Stimulated activated CD8-positive, alpha-beta memory T cell treated with anti-CD3 and anti-CD28 coated beads, Interleukin-7, amount 100 ng/mL, for 48 hours (primary cell): ENCODE measurements at regions not wholly inside any gene's neighbourhood (a gene's known extent, or its start where the extent isn't known, plus 50 kb on each side); places are given as distances from the start of the nearest gene placed in this dataset.

ENCODE experiments used
- DNase-seq, 2 donors: peaks; one replicate each; pipeline ENCODE4 v3.0.0-alpha.2; 2020; ENCODE audit warnings: low read depth in 1 of 2; ENCODE audit errors: extremely low read depth in 1 of 2

DNA sequence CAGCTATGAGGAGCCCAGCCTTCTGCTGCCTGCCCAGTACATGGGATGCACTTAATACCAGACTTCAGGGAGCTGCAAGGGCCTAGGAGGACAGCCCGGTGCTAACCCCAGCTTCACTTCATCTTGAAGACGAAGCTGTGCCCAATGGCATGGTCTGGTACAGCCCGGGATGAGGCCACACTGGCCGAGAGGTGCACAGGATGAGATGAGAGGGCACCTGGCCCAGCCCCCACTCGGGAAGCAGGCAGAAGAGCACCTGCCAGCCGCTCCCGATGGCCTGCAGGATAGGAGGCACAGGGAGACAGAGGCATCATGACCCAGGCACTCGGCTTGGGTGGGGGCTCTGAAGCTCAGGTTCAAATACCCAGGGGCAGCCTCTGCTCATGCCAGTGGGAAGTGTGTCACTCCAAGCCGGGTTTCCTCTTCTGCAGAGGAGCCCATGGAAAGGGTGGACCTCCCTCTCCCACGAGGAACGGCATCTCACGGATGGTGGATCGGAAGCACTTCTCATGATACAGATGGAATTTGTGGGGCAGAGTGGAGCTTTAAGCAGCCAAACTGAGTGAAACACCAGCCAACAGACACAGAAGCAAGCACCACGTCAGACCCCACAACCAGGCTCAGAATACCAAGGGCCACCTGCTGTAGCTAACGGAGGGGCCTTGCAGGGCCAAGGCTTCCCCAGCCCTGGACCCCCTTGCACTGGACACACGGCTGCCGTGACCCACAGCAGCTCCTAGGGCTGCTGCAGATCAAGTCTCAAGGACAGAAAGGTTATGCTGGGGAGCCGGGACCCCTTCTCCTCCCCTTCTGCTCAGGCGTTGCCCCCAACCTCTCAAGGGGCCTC, 875.2 kb downstream of the BRD1 start:
- no peak for DNase-seq

DNA sequence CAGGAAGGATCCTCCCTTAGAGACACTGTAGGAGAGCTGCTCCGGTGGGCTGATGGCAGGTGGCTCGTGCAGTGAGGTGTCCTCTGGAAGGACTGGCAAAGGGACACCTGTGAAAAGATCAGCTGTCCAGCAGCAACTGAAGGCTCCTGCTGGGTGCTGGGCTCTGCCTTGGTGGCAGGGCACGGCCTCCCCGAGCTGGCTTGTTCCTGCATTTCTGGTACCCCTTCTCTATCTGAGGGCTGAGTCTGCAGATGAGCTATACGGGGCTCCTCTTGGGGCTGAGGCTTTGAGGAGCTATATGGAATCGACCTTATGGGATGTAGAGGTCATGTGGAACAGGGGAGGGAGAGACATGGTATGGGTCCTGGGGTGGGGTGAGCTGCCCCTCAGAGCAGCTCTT, 875.8 kb downstream of the BRD1 start:
- no peak for DNase-seq

DNA sequence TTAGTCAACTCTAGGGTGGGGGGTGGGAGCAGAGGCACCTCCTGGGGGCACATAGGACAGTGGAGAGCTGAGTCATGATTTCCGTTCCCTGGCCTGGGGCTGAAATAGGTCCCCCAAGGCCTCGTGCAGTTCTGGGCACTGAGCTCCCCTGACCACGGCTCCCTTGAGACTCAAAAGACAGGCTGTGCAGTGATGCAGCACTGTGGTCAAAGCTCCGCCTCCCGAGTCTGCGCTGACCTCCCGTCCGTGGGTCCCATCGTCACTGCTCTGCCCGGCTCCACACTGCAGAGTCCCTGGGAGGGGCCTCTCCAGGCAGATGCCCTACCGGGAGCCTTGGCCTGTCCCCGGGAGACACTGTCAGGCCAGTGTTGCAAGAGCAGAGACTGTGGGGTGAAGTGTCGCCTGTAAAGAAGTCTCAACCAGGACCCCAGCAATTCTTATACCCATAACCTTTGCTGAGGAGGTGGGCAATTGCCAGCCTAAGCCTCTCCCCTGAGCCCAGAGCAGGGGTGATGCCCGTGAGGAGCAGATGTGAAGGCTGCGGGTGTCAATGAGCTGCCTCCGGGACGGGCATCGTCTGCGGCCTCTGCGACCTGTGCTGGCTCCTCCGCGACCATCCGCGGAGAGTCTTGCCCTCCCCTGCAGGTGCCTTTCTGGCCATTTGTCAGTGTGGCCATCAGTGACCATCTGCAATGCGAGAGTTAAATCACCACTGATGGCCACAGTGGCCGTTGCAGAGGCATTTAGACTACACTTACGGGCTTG, 877.3 kb downstream of the BRD1 start:
- no peak for DNase-seq

DNA sequence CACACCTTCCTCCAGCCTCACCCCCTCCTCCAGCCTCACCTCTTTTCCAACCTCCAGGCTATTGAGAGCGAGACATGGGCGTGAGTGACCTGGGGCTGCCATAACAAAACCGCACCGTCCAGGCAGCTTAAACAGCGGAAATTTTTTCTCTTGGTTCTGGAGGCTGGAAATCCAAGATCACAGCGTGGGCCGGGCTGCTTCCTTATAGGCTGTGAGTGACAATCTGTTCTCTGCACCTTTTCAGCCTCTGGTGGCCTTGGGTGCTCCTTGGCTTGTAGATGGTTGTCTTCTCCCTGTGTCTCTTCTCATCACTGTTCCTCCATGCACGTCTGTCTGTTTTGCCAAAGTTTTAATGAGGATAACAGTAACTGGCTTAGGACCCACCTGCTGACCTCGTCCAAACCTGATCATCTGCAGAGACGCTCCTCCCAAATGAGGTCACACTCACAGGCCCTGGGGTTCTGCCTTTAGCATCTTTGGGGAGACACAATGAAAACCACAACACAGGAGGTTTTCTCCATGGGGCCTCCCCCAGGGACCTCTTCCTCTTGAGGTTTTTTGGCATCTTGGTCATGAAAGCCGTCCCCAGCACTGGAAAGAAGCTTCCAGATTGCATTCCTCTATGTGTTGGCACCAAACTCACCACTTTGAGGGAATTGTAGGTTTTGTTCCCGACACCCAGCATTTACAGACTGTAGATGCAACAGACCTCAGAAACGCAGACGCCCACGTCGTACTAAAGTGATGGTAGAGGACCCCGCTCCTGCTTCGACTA, 878.1 kb downstream of the BRD1 start:
- no peak for DNase-seq

DNA sequence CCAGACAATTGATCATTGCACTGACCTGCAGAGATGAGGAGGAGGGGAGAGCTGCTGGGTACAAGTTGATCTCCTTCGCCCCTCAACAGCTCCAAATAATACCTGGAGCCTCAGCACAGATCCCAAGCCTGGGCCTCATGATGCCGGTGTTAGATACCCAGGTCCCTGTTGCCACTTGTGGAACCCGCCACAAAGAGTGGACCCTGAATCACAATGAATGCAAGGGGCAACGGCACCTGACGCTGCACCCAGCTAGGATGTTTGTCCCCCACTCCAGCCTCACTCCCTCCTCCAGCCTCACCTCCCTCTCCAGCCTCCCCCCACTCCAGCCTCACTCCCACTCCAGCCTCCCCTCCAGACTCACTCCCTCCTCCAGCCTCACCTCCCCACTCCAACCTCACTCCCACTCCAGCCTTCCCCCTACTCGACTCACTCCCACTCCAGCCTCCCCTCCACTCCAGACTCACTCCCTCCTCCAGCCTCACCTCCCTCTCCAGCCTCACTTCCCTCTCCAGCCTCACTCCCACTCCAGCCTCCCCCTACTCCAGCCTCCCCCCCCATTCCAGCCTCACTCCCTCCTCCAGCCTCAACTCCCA, 879.0 kb downstream of the BRD1 start:
- DNase-seq = no peak

DNA sequence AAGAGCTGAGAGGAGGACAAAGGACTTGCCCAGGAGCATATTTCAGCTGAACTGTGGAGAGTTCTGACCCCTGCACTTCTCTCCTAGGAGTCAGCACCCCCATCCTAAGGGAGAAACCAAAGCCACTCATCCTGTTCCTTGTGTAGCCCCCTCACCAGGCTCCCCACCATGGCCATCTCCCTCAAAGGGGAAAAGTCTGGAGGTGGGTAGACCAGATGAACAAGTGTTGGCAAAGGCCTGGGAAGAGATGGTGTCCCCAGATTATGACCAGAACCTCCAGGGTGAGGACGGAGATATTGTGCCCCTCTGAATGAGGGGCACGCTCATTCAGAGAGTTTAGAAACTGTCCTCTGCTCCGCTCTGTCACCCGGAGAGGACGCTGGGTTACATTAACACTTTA, 880.0 kb downstream of the BRD1 start:
- DNase-seq = no peak

DNA sequence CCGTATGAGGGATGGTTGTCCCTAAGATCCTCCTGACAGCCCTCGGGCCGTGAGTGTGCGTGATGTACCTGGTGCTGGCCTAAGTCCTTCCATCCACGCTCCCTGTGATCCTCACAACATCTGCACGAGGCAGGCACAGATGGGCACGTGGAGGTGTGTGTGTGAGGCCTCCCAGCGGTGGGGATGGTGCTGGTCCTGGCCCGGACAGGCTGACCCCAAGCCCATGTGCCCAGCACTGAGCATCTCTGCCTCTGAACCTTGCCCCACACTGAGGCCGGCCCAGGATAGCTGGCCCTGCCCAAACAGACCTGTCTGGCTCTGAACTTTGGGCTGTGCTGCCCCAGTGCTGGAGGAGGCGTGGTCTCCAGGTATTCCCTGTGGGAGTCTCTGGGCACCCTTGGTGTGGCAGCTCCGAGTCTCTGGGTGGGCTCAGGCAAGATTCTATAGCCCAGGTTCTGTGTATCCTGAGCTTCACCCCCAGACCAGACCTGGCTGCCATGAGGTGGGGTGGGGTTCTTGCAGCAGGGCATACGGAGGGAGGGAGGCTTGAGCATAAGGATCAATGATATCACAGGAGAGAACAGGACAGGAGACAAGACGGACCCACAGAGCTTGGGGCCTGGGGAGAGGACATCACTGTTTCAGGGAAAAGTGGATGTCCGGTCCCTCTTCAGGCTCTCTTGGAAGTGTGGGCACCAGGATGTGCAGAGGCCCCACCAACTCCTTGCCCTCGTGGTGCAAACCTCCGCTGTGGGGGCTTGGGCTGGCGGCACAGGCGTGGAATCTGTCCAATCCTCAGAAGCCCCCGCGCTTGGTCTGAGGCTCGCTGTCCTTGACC, 881.8 kb downstream of the BRD1 start:
- no peak for DNase-seq

DNA sequence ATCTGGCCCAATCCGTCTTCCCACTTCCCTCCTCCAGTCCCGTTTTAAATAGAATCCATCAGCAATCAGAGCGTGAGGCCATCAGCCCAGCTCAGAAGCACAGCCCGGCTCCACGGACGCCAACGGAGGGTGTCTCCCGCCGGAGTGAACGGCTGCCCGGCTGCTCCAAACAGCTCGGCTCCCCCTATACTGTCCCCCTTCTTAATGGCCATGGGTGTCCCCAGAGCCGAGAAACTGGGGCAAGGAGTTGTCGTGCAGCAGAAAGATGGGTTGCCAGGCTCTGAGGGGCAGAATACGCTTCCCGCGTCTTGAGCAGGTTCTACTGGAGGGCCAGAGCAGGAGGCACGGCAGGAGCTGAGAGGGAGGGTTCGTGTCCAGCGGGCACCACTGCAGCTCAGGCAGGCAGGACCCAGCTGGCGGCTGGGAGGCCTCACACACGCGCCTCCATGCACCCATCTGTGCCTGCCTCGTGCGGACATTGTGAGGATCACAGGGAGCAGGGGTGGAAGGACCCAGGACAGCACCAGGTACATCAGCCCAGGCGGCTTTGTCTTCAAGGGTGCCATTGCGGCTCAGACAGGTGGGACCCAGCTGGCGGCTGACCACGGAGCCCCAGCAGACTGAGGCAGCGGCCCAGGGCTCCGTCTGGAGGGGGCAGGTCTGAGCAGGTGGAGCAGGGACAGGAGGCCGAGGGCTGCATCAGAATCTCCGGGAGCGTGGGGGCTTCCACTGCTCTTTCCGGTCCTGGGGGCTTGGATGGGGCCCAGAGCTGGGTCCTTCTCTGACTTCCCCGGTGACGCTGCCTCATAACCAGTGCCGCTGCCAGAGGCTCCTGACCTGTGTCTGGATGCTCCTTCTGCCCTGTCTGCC, 882.7 kb downstream of the BRD1 start:
- no peak for DNase-seq

DNA sequence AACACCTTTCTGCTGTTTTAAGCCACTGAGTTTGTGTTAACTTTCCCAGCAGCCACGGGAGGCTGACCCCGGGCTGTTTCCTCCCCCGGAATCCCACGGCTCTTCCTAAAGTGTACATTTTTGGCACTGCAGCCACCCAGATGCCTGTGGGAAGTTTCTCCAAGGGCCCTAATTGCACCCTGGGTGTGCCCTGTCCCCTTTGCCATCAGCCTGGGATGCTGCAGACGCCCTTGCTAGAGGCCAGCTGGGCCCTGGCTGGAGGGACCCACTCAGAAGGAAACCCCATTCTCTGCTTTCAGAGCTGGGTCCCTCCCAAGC, 883.3 kb downstream of the BRD1 start:
- no peak for DNase-seq

DNA sequence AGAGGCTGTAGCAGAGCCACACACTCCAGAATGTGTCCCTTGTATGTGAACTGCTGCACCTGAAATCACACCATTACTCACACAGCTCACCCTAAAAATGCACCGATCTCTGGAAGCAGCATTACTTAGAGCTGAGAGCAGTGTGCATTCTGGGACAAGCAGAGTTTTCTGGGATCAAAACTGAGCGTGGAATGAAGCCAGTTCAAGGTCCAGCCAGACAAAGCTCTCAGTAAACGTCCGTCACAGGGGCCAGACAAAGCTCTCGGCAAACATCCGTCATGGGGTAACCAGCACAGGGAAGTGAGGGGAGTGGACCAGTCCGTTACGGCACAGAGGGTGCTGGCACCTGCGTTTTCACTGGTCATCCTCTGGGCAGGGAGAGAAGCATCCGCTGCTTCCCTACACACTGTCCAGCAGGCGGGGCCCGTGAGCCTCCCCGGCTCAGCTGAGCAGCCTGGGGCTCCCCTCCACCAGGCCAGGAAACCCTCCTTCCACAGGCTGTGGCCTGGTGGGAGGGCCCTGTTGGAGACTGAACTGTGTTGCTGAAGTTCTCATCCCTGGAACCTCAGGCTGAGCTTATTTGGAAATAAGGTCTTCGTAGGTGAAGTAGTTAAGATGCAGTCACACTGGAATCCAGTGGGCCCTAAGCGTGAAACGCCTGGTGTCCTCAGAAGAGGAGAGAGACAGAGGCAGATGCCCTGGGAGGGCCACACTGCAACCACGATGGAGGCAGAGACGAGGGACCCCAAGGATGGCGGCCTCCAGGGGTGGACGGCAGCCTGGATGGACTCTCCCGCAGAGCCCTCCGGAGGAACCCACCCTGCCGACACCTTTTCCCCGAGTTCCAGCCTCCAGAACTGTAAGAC, 883.9 kb downstream of the BRD1 start:
- no peak for DNase-seq

DNA sequence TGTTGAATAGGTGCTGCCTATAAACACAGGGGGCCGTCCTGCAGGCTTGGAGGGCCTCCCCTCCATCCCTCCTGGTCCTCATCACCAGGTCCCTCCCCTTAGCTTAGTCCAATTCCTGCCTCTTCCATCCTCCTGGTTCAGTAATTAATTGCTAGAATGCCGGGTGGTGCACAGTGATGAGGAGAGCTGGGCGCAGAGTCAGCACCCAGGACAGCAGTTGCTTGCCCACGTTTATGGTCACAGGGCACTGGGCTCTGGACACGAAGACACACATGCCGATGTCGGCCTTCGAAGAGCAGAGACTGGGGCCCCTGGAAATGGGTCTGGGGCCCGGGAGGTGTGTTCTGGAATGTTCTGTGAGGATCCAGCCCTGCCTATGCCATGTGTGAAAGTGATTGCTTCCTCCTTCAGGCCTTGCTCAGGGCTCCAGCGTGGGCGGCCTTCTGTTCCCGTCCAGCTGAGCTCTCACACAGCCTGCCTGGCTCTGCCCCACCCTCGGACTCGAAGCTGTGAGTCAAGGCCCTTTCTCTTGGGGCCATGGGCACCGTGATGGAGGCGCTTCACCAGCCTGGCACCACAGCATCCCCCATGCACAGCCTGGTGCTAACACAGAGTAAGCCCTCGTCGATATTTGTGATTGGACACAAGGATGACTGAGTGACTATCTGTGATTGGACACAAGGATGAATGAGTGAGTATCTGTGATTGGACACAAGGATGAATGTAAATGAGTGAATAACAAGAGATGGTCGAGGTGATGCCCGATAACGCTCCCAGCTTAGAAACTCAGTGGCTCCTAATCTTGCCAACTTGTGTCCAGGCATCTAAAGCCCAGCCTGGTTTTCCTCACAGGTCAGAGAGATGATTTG, 884.7 kb downstream of the BRD1 start:
- no peak for DNase-seq

DNA sequence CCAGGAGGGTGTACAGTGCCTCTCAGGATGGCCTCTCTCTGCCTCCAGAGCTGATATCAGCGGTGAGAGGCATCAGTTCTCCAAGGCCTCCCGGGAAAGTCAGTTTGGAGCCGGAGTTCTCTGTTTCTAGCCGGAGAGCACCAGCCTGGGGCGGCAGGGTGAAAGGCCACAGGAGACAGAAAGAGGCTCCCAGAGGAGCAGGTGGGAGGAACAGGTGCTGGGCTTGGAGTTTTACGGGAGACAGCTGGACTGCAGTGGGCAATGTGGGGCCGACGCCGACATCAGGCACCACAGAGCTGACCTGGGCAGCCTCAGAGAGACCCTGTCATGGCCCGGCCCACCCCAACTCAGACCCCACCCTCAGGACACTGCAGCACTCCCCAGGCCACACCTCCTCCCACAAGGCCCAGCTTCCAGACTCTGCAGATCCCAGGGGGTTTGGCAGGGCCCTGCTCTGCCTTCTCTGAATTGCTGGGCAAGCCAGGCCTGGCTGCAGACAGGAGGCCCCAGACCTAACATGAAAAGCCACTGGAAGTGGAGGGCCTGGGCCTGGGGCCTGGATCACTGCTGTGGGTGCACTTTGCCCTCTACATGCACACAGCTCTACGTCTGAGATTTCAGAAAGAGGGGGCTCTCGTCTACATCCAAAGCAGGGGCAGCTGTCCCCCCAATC, 885.6 kb downstream of the BRD1 start:
- DNase-seq = no peak

DNA sequence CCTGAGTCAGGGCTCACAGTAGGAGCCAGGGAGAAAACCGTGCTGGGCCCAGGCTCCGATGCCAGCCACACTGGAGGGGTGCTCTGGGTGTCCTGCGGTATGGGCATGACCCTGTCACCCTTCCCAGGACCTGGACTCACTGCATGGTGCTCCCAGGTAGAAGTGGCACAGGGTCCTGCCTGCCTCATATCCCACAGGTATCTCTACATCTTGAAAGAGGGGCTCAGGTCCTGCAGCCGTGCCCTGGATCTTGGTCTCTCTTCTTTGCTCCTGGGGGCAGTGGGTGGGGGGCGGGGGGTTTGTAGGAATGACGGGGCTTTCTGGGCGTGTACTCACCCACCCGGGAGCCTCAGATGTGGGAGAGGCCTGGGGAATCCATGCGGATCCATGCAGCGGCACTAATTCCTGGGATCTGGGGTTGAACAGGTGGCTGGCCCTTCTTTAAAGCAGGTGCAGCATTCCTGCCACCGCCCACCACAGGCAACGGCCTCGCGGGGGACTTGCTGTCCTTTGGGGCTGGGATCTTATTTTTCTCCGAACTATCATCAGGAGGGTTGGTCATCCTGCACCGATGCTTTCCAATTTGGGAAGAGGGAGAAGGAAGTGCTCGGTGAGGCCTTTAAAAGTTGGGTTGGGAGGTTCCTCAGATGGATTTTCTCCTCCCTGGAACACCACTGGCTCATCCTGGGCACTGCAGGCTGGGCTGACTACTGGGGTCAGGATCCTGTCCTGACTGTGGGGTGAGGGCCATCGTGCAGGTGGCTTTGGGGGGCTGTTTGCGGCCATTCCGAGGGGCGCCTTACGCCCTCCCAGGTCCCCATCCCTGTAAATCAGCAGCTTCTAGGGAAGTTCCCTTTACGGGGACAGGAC, 886.4 kb downstream of the BRD1 start:
- no peak for DNase-seq

DNA sequence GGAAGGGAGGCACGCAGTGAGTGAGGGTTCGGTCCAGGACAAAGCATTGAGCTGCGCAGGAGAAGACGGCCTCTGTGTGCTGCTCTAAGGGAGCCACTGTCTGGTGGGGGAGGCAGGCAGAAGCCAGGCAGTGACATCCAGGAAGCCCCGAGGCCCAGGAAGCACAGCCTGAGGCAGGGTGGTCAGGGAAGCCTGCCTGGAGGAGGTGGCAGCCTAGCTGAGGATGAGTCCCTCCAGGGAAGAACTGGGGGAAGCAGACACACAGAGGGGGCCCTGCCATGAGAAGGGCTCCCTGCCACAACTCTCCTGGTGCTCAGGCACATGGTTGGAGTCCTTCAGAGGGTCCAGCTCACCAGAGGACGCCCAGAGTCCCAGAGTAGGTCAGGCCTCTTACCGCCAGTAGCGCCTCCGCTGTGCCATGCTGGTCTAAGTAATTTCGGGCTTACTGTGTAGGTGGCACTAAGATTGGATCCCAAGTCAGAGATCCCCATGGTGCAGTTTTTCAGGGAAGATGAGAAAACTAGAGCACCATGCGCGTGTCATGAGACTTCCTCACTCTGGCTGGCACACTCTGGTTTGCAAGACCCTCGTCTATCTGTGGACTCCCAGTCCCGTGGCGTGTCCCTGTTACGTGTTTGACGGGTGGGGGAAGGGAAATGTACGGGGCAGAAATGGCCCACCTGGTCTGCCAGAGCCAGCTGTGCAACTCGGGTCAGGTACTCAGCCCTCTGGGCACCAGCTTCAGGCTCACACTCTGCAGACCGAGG, 887.2 kb downstream of the BRD1 start:
- no peak for DNase-seq
